ENCODE measurements at regions not wholly inside any gene's neighbourhood (a gene's known extent, or its start where the extent isn't known, plus 50 kb on each side); places are given as distances from the start of the nearest gene placed in this dataset.

DNA sequence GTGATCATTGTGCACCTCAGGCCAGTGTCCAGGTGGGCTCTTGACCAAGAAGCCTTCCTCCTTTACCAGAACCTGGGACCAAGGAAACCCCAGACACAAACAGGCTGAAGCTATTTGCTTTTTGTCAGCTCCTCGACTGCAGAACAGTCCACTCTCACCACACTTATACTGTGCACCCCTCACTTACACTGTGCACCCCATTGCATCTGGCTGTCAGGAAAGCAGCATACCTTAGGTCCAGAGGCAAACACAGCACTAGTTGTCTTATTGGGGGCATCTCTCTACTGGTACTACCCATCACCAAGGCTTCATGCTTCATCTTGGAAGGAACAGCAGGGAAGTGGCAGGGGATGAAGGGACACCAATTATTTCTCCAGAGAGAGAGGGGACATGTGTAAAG lies 198.1 kb downstream of the CXCL12 start:
- Histone ChIP-seq H3K27me3 (replicated peaks; ENCODE audit: control insufficient read depth, insufficient read depth, low read length) (no peaks in the 10 kb centered on the region), H3K9me3 (peaks cover 3% of the 10 kb centered on the region; the same call in 1 of the 2 replicates), H3K4me1 (no peaks in the 10 kb centered on the region), H3K36me3 (ENCODE audit: control insufficient read depth, insufficient read depth, low read length) (no peaks in the 10 kb centered on the region), H3K4me3 (ENCODE audit: low read depth, low read length) (no peak overlapping the region)
- BruUV-seq (replicated peaks) = no TSS peak
- ChIA-PET CTCF (interaction anchor here (0.6 kb wide), 1 partner anchor 405 kb away, joined by 4 read pairs; no protein-coding TSS in a partner anchor), POLR2A (no interaction called here)
- Mint-ChIP-seq H3K4me1 (ENCODE audit: low read depth, unreplicated experiment) (no peaks in the 10 kb centered on the region), H3K4me3 (ENCODE audit: unreplicated experiment) (no peak overlapping the region), H3K27me3 (ENCODE audit: insufficient read depth, unreplicated experiment) (peaks cover 6% of the 10 kb centered on the region), H3K9me3 (ENCODE audit: unreplicated experiment) (no peaks in the 10 kb centered on the region), H3K36me3 (ENCODE audit: insufficient read depth, unreplicated experiment) (no peaks in the 10 kb centered on the region), H3K27ac (ENCODE audit: unreplicated experiment) (no peak overlapping the region)
- intact Hi-C loops (cut with micrococcal nuclease; ENCODE audit: unreplicated experiment) = no loop called here
- no peak for DNase-seq
- TF ChIP-seq, protein P1, sequence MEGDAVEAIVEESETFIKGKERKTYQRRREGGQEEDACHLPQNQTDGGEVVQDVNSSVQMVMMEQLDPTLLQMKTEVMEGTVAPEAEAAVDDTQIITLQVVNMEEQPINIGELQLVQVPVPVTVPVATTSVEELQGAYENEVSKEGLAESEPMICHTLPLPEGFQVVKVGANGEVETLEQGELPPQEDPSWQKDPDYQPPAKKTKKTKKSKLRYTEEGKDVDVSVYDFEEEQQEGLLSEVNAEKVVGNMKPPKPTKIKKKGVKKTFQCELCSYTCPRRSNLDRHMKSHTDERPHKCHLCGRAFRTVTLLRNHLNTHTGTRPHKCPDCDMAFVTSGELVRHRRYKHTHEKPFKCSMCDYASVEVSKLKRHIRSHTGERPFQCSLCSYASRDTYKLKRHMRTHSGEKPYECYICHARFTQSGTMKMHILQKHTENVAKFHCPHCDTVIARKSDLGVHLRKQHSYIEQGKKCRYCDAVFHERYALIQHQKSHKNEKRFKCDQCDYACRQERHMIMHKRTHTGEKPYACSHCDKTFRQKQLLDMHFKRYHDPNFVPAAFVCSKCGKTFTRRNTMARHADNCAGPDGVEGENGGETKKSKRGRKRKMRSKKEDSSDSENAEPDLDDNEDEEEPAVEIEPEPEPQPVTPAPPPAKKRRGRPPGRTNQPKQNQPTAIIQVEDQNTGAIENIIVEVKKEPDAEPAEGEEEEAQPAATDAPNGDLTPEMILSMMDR (IDR thresholded peaks at IDR 0.05; ENCODE audit: insufficient read depth in 1 of 2, low read depth in 1 of 2, low read length in 1 of 2, severe bottlenecking in 1 of 2, unreplicated experiment in 1 of 2) = no peak

DNA sequence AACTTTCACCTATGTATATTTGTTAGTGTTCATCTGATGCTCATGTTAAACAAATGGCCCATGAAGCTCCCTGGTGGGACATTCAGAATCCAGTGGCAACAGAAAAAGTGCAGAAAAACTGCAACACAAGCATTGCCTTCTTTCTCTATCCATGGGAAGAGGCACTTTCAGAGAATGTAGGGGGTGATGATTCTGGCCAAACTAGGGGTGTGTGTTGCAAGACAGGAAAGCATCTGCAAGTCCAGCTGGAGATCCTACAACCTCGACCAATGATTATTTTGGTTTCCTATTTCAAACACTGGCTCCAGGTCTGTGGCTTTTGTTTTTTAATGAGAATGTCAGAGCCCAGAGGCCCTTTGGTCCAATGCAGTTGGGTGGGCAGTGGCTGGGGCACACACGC lies 198.7 kb downstream of the CXCL12 start:
- Mint-ChIP-seq H3K4me1 (ENCODE audit: low read depth, unreplicated experiment) (no peaks in the 10 kb centered on the region), H3K27me3 (ENCODE audit: insufficient read depth, unreplicated experiment) (peaks cover 6% of the 10 kb centered on the region), H3K27ac (ENCODE audit: unreplicated experiment) (no peak overlapping the region), H3K36me3 (ENCODE audit: insufficient read depth, unreplicated experiment) (no peaks in the 10 kb centered on the region), H3K4me3 (ENCODE audit: unreplicated experiment) (no peak overlapping the region), H3K9me3 (ENCODE audit: unreplicated experiment) (no peaks in the 10 kb centered on the region)
- Histone ChIP-seq H3K27me3 (replicated peaks; ENCODE audit: control insufficient read depth, insufficient read depth, low read length) (no peaks in the 10 kb centered on the region), H3K4me1 (no peaks in the 10 kb centered on the region), H3K9me3 (peaks cover 3% of the 10 kb centered on the region; the same call in 1 of the 2 replicates), H3K36me3 (ENCODE audit: control insufficient read depth, insufficient read depth, low read length) (no peaks in the 10 kb centered on the region), H3K4me3 (ENCODE audit: low read depth, low read length) (no peak overlapping the region)
- intact Hi-C loops (cut with micrococcal nuclease; ENCODE audit: unreplicated experiment) = no loop called here
- POLR2A ChIA-PET = no interaction called here
- TF ChIP-seq, protein P1 (IDR thresholded peaks at IDR 0.05; ENCODE audit: insufficient read depth in 1 of 2, low read depth in 1 of 2, low read length in 1 of 2, severe bottlenecking in 1 of 2, unreplicated experiment in 1 of 2) = no peak
- CTCF ChIA-PET = no interaction called here
- no peak for DNase-seq
- no TSS peak for BruUV-seq (replicated peaks)

DNA sequence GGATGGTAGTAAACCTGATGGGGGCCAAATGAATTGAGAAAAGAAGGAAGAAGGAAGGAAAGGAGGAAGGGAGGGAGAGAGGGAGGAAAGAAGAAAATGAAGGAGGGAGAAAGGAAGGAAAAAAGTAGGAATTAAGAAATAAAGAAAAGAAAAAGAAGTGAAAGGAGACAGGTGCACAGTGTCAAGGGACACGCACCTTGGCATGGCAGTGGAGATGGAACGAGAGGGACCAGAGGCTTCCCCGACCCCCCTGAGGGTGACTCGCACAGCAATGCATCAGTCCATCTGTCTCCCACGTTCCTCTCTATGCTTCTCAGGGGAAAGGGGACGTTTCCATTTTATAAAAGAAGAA lies 199.6 kb downstream of the CXCL12 start:
- CTCF ChIA-PET = interaction anchor here (0.7 kb wide), 1 partner anchor 45 kb away, joined by 3 read pairs; no protein-coding TSS in a partner anchor
- Mint-ChIP-seq H3K27me3 (ENCODE audit: insufficient read depth, unreplicated experiment) (peaks cover 6% of the 10 kb centered on the region), H3K9me3 (ENCODE audit: unreplicated experiment) (no peaks in the 10 kb centered on the region), H3K4me1 (ENCODE audit: low read depth, unreplicated experiment) (no peaks in the 10 kb centered on the region), H3K27ac (ENCODE audit: unreplicated experiment) (no peak overlapping the region), H3K36me3 (ENCODE audit: insufficient read depth, unreplicated experiment) (no peaks in the 10 kb centered on the region), H3K4me3 (ENCODE audit: unreplicated experiment) (no peak overlapping the region)
- H3K4me1 ChIP-seq = no peaks in the 10 kb centered on the region
- POLR2A ChIA-PET = no interaction called here
- no peaks in the 10 kb centered on the region for H3K36me3 ChIP-seq (ENCODE audit: control insufficient read depth, insufficient read depth, low read length)
- H3K27me3 ChIP-seq (replicated peaks; ENCODE audit: control insufficient read depth, insufficient read depth, low read length) = no peaks in the 10 kb centered on the region
- no TSS peak for BruUV-seq (replicated peaks)
- TF ChIP-seq, protein P1 (IDR thresholded peaks at IDR 0.05; ENCODE audit: insufficient read depth in 1 of 2, low read depth in 1 of 2, low read length in 1 of 2, severe bottlenecking in 1 of 2, unreplicated experiment in 1 of 2) = no peak
- no peak for DNase-seq
- intact Hi-C loops (cut with micrococcal nuclease; ENCODE audit: unreplicated experiment) = no loop called here
- H3K4me3 ChIP-seq (ENCODE audit: low read depth, low read length) = no peak overlapping the region
- H3K9me3 ChIP-seq = no peaks in the 10 kb centered on the region
